ENCODE measurements at regions not wholly inside any gene's neighbourhood (a gene's known extent, or its start where the extent isn't known, plus 50 kb on each side); places are given as distances from the start of the nearest gene placed in this dataset.
"Not testable (repeated sequence)": the region's sequence is repeated elsewhere in the genome, so short reads cannot be mapped to it uniquely, and the experiment has no call there.

- H3K4me1 ChIP-seq (ENCODE audit: control insufficient read depth, insufficient read depth, low read length); CTCF ChIA-PET; H3K27ac ChIP-seq (ENCODE audit: insufficient read depth, low read length); H2BK20ac ChIP-seq (ENCODE audit: low read depth, low read length); BruUV-seq (replicated peaks); in situ Hi-C loops (cut with MboI; ENCODE audit: low sequenced_read_pairs); DNase-seq; H3K9ac ChIP-seq (ENCODE audit: low read depth, low read length); H3K4ac ChIP-seq (ENCODE audit: low read depth, low read length); H3K4me2 ChIP-seq (ENCODE audit: low read depth, low read length); H3K9me1 ChIP-seq (ENCODE audit: insufficient read depth, low read length); H4K8ac ChIP-seq (ENCODE audit: low read depth in 2 of 2, low read length in 2 of 2); H3K27me3 ChIP-seq (ENCODE audit: control insufficient read depth, insufficient read depth, low read length); H2BK15ac ChIP-seq (ENCODE audit: low read depth, low read length); H2AK9ac ChIP-seq (replicated peaks; ENCODE audit: low read depth, low read length, poor library complexity); intact Hi-C loops (cut with micrococcal nuclease); H3K9me3 ChIP-seq (ENCODE audit: control insufficient read depth, insufficient read depth, low read length); H3K79me1 ChIP-seq (ENCODE audit: low read depth in 1 of 2, low read length in 2 of 2); dilution Hi-C loops (cut with HindIII; ENCODE audit: low sequenced_read_pairs, unreplicated experiment); H4K5ac ChIP-seq (ENCODE audit: low read depth, low read length); H2BK5ac ChIP-seq (ENCODE audit: low read depth, low read length, poor library complexity, severe bottlenecking); H3K56ac ChIP-seq (ENCODE audit: extremely low read depth, insufficient read depth, low read length); H4K91ac ChIP-seq (ENCODE audit: insufficient read depth, low read depth, low read length); H3K36me3 ChIP-seq (ENCODE audit: control insufficient read depth, insufficient read depth, low read length); H4K20me1 ChIP-seq (ENCODE audit: insufficient read depth, low read length); H3K4me3 ChIP-seq (ENCODE audit: insufficient read depth, low read depth, low read length); H2AK5ac ChIP-seq (ENCODE audit: low read depth, low read length); ATAC-seq (ENCODE audit: low read depth); H3K23ac ChIP-seq (ENCODE audit: low read depth, low read length); H3K14ac ChIP-seq (replicated peaks; ENCODE audit: low read depth, low read length); POLR2A ChIA-PET (ENCODE audit: unreplicated experiment); H2BK120ac ChIP-seq (ENCODE audit: low read depth, low read length); H3K18ac ChIP-seq (ENCODE audit: low read depth, low read length); H2AFZ ChIP-seq (replicated peaks; ENCODE audit: low read length, poor library complexity): not testable (repeated sequence)
- WGBS, 2 experiments (ENCODE audit: extremely low coverage in 2 of 2, insufficient read length in 1 of 2): no CpG with 5 or more reads among the region's 6 CpGs
Observed at GRCh38 chr7:9620899-9621298, 1187.5 kb downstream of the NXPH1 start.

- H4K5ac ChIP-seq (ENCODE audit: low read depth, low read length); H3K4me3 ChIP-seq (ENCODE audit: insufficient read depth, low read depth, low read length); H2BK20ac ChIP-seq (ENCODE audit: low read depth, low read length); H2BK5ac ChIP-seq (ENCODE audit: low read depth, low read length, poor library complexity, severe bottlenecking); POLR2A ChIA-PET (ENCODE audit: unreplicated experiment); H2AK5ac ChIP-seq (ENCODE audit: low read depth, low read length); H3K9me3 ChIP-seq (ENCODE audit: control insufficient read depth, insufficient read depth, low read length); H2AK9ac ChIP-seq (replicated peaks; ENCODE audit: low read depth, low read length, poor library complexity); H3K56ac ChIP-seq (ENCODE audit: extremely low read depth, insufficient read depth, low read length); in situ Hi-C loops (cut with MboI; ENCODE audit: low sequenced_read_pairs); H4K20me1 ChIP-seq (ENCODE audit: insufficient read depth, low read length); BruUV-seq (replicated peaks); H3K4me2 ChIP-seq (ENCODE audit: low read depth, low read length); H4K8ac ChIP-seq (ENCODE audit: low read depth in 2 of 2, low read length in 2 of 2); H3K4ac ChIP-seq (ENCODE audit: low read depth, low read length); intact Hi-C loops (cut with micrococcal nuclease); H3K9me1 ChIP-seq (ENCODE audit: insufficient read depth, low read length); CTCF ChIA-PET; H3K27ac ChIP-seq (ENCODE audit: insufficient read depth, low read length); H3K18ac ChIP-seq (ENCODE audit: low read depth, low read length); H2BK120ac ChIP-seq (ENCODE audit: low read depth, low read length); H3K79me1 ChIP-seq (ENCODE audit: low read depth in 1 of 2, low read length in 2 of 2); DNase-seq; H3K23ac ChIP-seq (ENCODE audit: low read depth, low read length); H3K4me1 ChIP-seq (ENCODE audit: control insufficient read depth, insufficient read depth, low read length); H2BK15ac ChIP-seq (ENCODE audit: low read depth, low read length); ATAC-seq (ENCODE audit: low read depth); H4K91ac ChIP-seq (ENCODE audit: insufficient read depth, low read depth, low read length); H3K36me3 ChIP-seq (ENCODE audit: control insufficient read depth, insufficient read depth, low read length); dilution Hi-C loops (cut with HindIII; ENCODE audit: low sequenced_read_pairs, unreplicated experiment); H3K9ac ChIP-seq (ENCODE audit: low read depth, low read length); H2AFZ ChIP-seq (replicated peaks; ENCODE audit: low read length, poor library complexity); H3K27me3 ChIP-seq (ENCODE audit: control insufficient read depth, insufficient read depth, low read length); H3K14ac ChIP-seq (replicated peaks; ENCODE audit: low read depth, low read length): not testable (repeated sequence)
- 73% methylated on average over 3 of the region's 44 CpGs; no CpG with 5 or more reads in 1 of the 2 experiments for WGBS, 2 experiments (ENCODE audit: extremely low coverage in 2 of 2, insufficient read length in 1 of 2)
Observed at GRCh38 chr7:9621306-9621902, 1188.0 kb downstream of the NXPH1 start.

Measured in IMR-90 (cell line).